Activated CD8-positive, alpha-beta memory T cell treated with anti-CD3 and anti-CD28 coated beads for 24 hours (primary cell): ENCODE measurements at regions not wholly inside any gene's neighbourhood (a gene's known extent, or its start where the extent isn't known, plus 50 kb on each side); places are given as distances from the start of the nearest gene placed in this dataset.

Source experiments
- DNase-seq: peaks from one replicate; pipeline ENCODE4 v3.0.0-alpha.2; 2020

- no peak for DNase-seq
These were observed 128.3 kb upstream of the RGMA start for GRCh38 chr15:93217343-93217742.

GRCh38 chr15:93214106-93214505, 125.1 kb upstream of the RGMA start:
- no peak for DNase-seq

- no peak for DNase-seq
These were observed 124.3 kb upstream of the RGMA start for GRCh38 chr15:93213281-93213680.

- no peak for DNase-seq
These were observed 123.6 kb upstream of the RGMA start for GRCh38 chr15:93212578-93212977.

- no peak for DNase-seq
These were observed 122.0 kb upstream of the RGMA start for GRCh38 chr15:93210995-93211394.

GRCh38 chr15:93209690-93210445, 120.9 kb upstream of the RGMA start:
- no peak for DNase-seq

GRCh38 chr15:93206893-93207292, 117.9 kb upstream of the RGMA start:
- DNase-seq, result no peak

- no peak for DNase-seq
These were observed 116.4 kb upstream of the RGMA start for GRCh38 chr15:93205413-93205812.

- no peak for DNase-seq
These were observed 114.0 kb upstream of the RGMA start for GRCh38 chr15:93203036-93203435.

- DNase-seq, result no peak
These were observed 113.4 kb upstream of the RGMA start for GRCh38 chr15:93202405-93202804.

- DNase-seq, result no peak
These were observed 112.9 kb upstream of the RGMA start for GRCh38 chr15:93201940-93202339.

GRCh38 chr15:93200837-93201226, 111.8 kb upstream of the RGMA start:
- DNase-seq, result no peak

GRCh38 chr15:93200081-93200836, 111.2 kb upstream of the RGMA start:
- DNase-seq, result no peak

GRCh38 chr15:93196135-93196670, 107.2 kb upstream of the RGMA start:
- no peak for DNase-seq

GRCh38 chr15:93195109-93195508, 106.1 kb upstream of the RGMA start:
- no peak for DNase-seq

- no peak for DNase-seq
These were observed 101.2 kb upstream of the RGMA start for GRCh38 chr15:93190238-93190637.

GRCh38 chr15:93189561-93189960, 100.5 kb upstream of the RGMA start:
- DNase-seq, result no peak

GRCh38 chr15:93188236-93188635, 99.2 kb upstream of the RGMA start:
- DNase-seq, result no peak

- DNase-seq, result no peak
These were observed 96.8 kb upstream of the RGMA start for GRCh38 chr15:93185796-93186195.

GRCh38 chr15:93182703-93183205, 93.7 kb upstream of the RGMA start:
- no peak for DNase-seq

- DNase-seq, result no peak
These were observed 91.6 kb upstream of the RGMA start for GRCh38 chr15:93180656-93181055.

GRCh38 chr15:93180128-93180527, 91.1 kb upstream of the RGMA start:
- DNase-seq, result no peak

GRCh38 chr15:93179700-93180102, 90.7 kb upstream of the RGMA start:
- DNase-seq, result no peak

GRCh38 chr15:93179072-93179471, 90.1 kb upstream of the RGMA start:
- DNase-seq, result no peak
